GM12878 (cell line): ENCODE measurements at regions not wholly inside any gene's neighbourhood (a gene's known extent, or its start where the extent isn't known, plus 50 kb on each side); places are given as distances from the start of the nearest gene placed in this dataset.
"Not testable (repeated sequence)": the region's sequence is repeated elsewhere in the genome, so short reads cannot be mapped to it uniquely, and the experiment has no call there.

Source experiments
- ATAC-seq: fragments of 200-7000 bp; cut with Tn5 transposase; 3 replicates; pipeline ENCODE4 v1.9.1; 2020; ENCODE audit warnings: mild to moderate bottlenecking, moderate library complexity
- BruUV-seq: library from RNA; stranded (reverse); fragments of 400-500 nt; replicated peaks from 2 replicates; lab custom pipeline; 2021; lab: Mats Ljungman, UMichigan
- CTCF ChIA-PET: fragments of 300-600 bp; sonication (Branson Sonifier 250); formaldehyde crosslinking; extraction: SDS; loops from one replicate; lab custom pipeline; 2021; ENCODE audit warnings: inconsistent platforms; lab: Yijun Ruan, JAX
- POLR2A ChIA-PET: fragments of 350-600 bp; formaldehyde crosslinking; extraction: SDS; loops from one replicate; lab custom pipeline; 2021; ENCODE audit warnings: inconsistent platforms; lab: Charles Lee
- RAD21 ChIA-PET: fragments of 300-600 bp; sonication (Branson Sonifier 250); formaldehyde crosslinking; loops from one replicate; lab custom pipeline; 2023; ENCODE audit warnings: antibody characterized with exemption; ENCODE audit not compliant: unreplicated experiment; lab: Charles Lee
- SMC1A ChIA-PET: fragments of 300-600 bp; sonication (Branson Sonifier 250); formaldehyde crosslinking; loops from one replicate; lab custom pipeline; 2023; ENCODE audit not compliant: unreplicated experiment, uncharacterized antibody; lab: Charles Lee
- DNase-seq: peaks from one replicate; pipeline ENCODE4 v3.0.0-alpha.2; 2011; ENCODE audit warnings: low read depth, low spot score
- FAIRE-seq: peaks from 3 replicates; lab custom pipeline; 2011; peaks lifted over from hg19 to GRCh38; lab: Jason Lieb, UNC
- H2AFZ ChIP-seq: 2 replicates; pipeline ENCODE4 v1.6.0; 2011; ENCODE audit warnings: low read depth, low read length, control low read depth; ENCODE audit not compliant: control insufficient read depth
- H3K27ac ChIP-seq: 2 replicates; pipeline ENCODE4 v1.5.1; 2011; ENCODE audit warnings: control low read depth; ENCODE audit not compliant: control insufficient read depth, insufficient read depth
- H3K27me3 ChIP-seq, 2 experiments: replicated peaks in 1 of 2; 2 replicates each; pipeline versions ENCODE4 v1.6.0 to v1.6.1; 2011; ENCODE audit warnings: low read length in 1 of 2; ENCODE audit not compliant: control insufficient read depth in 2 of 2, insufficient read depth in 2 of 2
- H3K36me3 ChIP-seq, 2 experiments: 2 replicates each; pipeline ENCODE4 v1.5.1; 2011; ENCODE audit warnings: low read length in 1 of 2; ENCODE audit not compliant: control insufficient read depth in 2 of 2, insufficient read depth in 2 of 2
- H3K4me1 ChIP-seq: 2 replicates; pipeline ENCODE4 v1.6.1; 2011; ENCODE audit warnings: mild to moderate bottlenecking, low read length, moderate library complexity, mixed read lengths; ENCODE audit not compliant: control insufficient read depth, insufficient read depth
- H3K4me2 ChIP-seq: 2 replicates; pipeline ENCODE4 v1.6.0; 2011; ENCODE audit warnings: control low read depth; ENCODE audit not compliant: control insufficient read depth, insufficient read depth
- H3K4me3 ChIP-seq: fragments of 200-600 bp; sonication (generic); 2 replicates; pipeline ENCODE4 v1.5.1; 2016
- H3K79me2 ChIP-seq: 2 replicates; pipeline ENCODE4 v1.6.0; 2011; ENCODE audit warnings: low read length; ENCODE audit not compliant: control insufficient read depth, insufficient read depth
- H3K9ac ChIP-seq: 2 replicates; pipeline ENCODE4 v1.8.0; 2011; ENCODE audit warnings: low read length, control low read depth, mixed read lengths; ENCODE audit not compliant: control insufficient read depth, insufficient read depth
- H3K9me3 ChIP-seq: replicated peaks from 3 replicates; pipeline ENCODE4 v1.5.1; 2011; ENCODE audit warnings: mild to moderate bottlenecking, low read length; ENCODE audit not compliant: control insufficient read depth, insufficient read depth
- H4K20me1 ChIP-seq: 2 replicates; pipeline ENCODE4 v1.6.0; 2011; ENCODE audit not compliant: control insufficient read depth, insufficient read depth
- BHLHE40 ChIP-seq, 2 experiments: fragments of 450-650 bp in 1 of 2; IDR thresholded peaks; 2 replicates each; pipeline ENCODE4 v1.6.1; 2011 to 2017; ENCODE audit warnings: low read depth in 2 of 2, borderline replicate concordance in 1 of 2, improper control_type of control experiment in 1 of 2, low read length in 1 of 2, mild to moderate bottlenecking in 1 of 2
- CBX3 ChIP-seq: fragments of 200-600 bp; sonication (generic); IDR thresholded peaks from 2 replicates; pipeline ENCODE4 v1.6.1; 2016; ENCODE audit warnings: low read depth, borderline replicate concordance
- GABPA ChIP-seq: IDR thresholded peaks from 2 replicates; pipeline ENCODE4 v1.6.1; 2014; ENCODE audit warnings: antibody characterized with exemption, low read depth, mild to moderate bottlenecking, inconsistent platforms
- JUNB ChIP-seq: IDR thresholded peaks from 2 replicates; pipeline ENCODE4 v1.6.1; 2016; ENCODE audit warnings: antibody characterized with exemption, mild to moderate bottlenecking
- MEF2B ChIP-seq: fragments of 450-650 bp; IDR thresholded peaks from 2 replicates; pipeline ENCODE4 v1.6.1; 2018; ENCODE audit warnings: mild to moderate bottlenecking, moderate library complexity; ENCODE audit not compliant: partially characterized antibody, poor library complexity, severe bottlenecking
- MTA2 ChIP-seq: fragments of 450-650 bp; IDR thresholded peaks from 2 replicates; pipeline ENCODE4 v1.6.1; 2016; ENCODE audit warnings: low read depth, mild to moderate bottlenecking, moderate library complexity
- NFXL1 ChIP-seq: fragments of 450-650 bp; IDR thresholded peaks from 2 replicates; pipeline ENCODE4 v1.6.1; 2017; ENCODE audit warnings: antibody characterized with exemption, mild to moderate bottlenecking, borderline replicate concordance
- NFYB ChIP-seq: IDR thresholded peaks from 2 replicates; pipeline ENCODE4 v1.6.1; 2011; ENCODE audit warnings: low read depth, mild to moderate bottlenecking, low read length, improper control_type of control experiment, moderate library complexity; ENCODE audit not compliant: insufficient read depth
- POU2F2 ChIP-seq: IDR thresholded peaks from 3 replicates; pipeline ENCODE4 v1.6.1; 2011; ENCODE audit warnings: low read depth, mild to moderate bottlenecking, low read length, borderline replicate concordance
- RAD21 ChIP-seq: IDR thresholded peaks from 2 replicates; pipeline ENCODE4 v1.6.1; 2011; ENCODE audit warnings: mild to moderate bottlenecking, low read depth, low read length, moderate library complexity; ENCODE audit not compliant: insufficient read depth
- RELA ChIP-seq: fragments of 450-650 bp; IDR thresholded peaks from 2 replicates; pipeline ENCODE4 v1.8.0; 2014; ENCODE audit warnings: borderline replicate concordance; ENCODE audit not compliant: partially characterized antibody
- TCF12 ChIP-seq: IDR thresholded peaks from 2 replicates; pipeline ENCODE4 v1.6.1; 2011; ENCODE audit warnings: low read depth, mild to moderate bottlenecking, low read length
- WGBS: methylation state at CpG from one replicate; pipeline ENCODE4 v1.1.6; 2016; ENCODE audit warnings: low lambda C conversion rate; ENCODE audit not compliant: insufficient replicate concordance, insufficient coverage; ENCODE audit errors: missing lambda C conversion rate; 5-methylcytosine and 5-hydroxymethylcytosine counted together
- in situ Hi-C: fragments of 300-500 bp; cut with MboI; formaldehyde crosslinking; loops from 9 replicates; pipeline ENCODE4 v1.14.3; 2018; ENCODE audit warnings: mixed read lengths
- intact Hi-C: fragments of 100-400 bp; cut with micrococcal nuclease; formaldehyde crosslinking; loops from one replicate; pipeline ENCODE4 v1.14.2; 2022; ENCODE audit not compliant: unreplicated experiment
- TF ChIP-seq, protein P1 (sequence below): fragments of 450-650 bp; formaldehyde crosslinking; IDR thresholded peaks from 2 replicates; pipeline ENCODE4 v1.4.0; 2022; ENCODE audit warnings: mild to moderate bottlenecking, moderate library complexity
- TF ChIP-seq, protein P2 (sequence below): IDR thresholded peaks from 2 replicates; pipeline ENCODE4 v1.6.1; 2011; ENCODE audit warnings: borderline replicate concordance, low read depth, mild to moderate bottlenecking, moderate library complexity, low read length; ENCODE audit not compliant: insufficient read depth, poor library complexity, severe bottlenecking

DNA sequence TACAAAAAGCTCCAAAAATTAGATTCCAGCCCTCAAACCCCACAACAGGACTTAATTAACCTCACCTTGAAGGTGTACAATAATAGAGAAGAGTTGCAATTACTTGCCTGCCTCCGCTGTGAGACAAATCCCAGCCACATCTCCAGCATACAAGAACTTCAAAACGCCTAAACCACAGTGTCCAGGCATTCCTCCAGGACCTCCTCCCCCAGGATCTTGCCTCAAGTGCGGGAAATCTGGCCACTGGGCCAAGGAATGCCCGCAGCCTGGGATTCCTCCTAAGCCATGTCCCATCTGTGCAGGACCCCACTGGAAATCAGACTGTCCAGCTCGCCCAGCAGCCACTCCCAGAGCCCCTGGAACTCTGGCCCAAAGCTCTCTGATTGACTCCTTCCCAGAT lies 101.3 kb upstream of the CCNG1 start:
- H3K4me3 ChIP-seq, H3K27me3 ChIP-seq, FAIRE-seq, H3K4me1 ChIP-seq, RAD21 ChIA-PET, H2AFZ ChIP-seq, H3K9ac ChIP-seq, ATAC-seq, H3K9me3 ChIP-seq, DNase-seq, H4K20me1 ChIP-seq, POLR2A ChIA-PET, H3K27ac ChIP-seq, in situ Hi-C loops, H3K36me3 ChIP-seq, H3K79me2 ChIP-seq, intact Hi-C loops, CTCF ChIA-PET, H3K4me2 ChIP-seq, BruUV-seq: not testable (repeated sequence)
- WGBS = 18% methylated on average over 5 of the region's 5 CpGs
- SMC1A ChIA-PET = interaction anchor here (0.7 kb wide), 1 partner anchor 1860 kb away, joined by 3 read pairs; no protein-coding TSS in a partner anchor

DNA sequence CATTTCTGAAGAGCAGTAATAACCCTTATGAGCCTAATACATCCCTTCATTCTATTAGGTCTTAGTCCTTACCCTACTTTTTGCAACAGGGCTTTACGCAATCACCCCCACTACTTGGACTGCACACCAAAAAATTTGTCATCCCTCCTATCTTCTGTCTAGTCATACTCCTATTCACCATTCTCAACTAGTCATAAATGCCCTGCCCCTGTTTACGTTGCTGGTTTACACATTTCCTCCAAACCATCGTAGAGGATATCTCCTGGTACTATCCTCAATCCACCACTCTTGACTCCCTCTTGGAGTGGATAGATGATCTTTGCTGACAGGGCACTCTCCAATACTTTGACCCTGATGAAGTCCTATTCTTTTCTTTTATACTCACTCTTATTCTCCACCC lies 98.2 kb upstream of the CCNG1 start:
- no peaks in the 10 kb centered on the region for H3K36me3 ChIP-seq
- SMC1A ChIA-PET = no interaction called here
- no peak overlapping the region for H3K4me3 ChIP-seq
- POLR2A ChIA-PET = no interaction called here
- in situ Hi-C loops = no loop called here
- intact Hi-C loops = no loop called here
- H3K27ac ChIP-seq = no peak overlapping the region
- no peak overlapping the region for H3K9ac ChIP-seq
- no peak for DNase-seq
- no peak overlapping the region for H2AFZ ChIP-seq
- H3K9me3 ChIP-seq = no peaks in the 10 kb centered on the region
- H3K79me2 ChIP-seq = no peaks in the 10 kb centered on the region
- no peak for ATAC-seq
- no peaks in the 10 kb centered on the region for H3K27me3 ChIP-seq
- CTCF ChIA-PET = no interaction called here
- no peak for FAIRE-seq
- BruUV-seq = no TSS peak
- no peaks in the 10 kb centered on the region for H3K4me1 ChIP-seq
- H4K20me1 ChIP-seq = no peaks in the 10 kb centered on the region
- no peak overlapping the region for H3K4me2 ChIP-seq
- 61% methylated on average over 3 of the region's 3 CpGs for WGBS
- RAD21 ChIA-PET = no interaction called here
- TF ChIP-seq MTA2 (no peak), NFXL1 (no peak), MEF2B (no peak), CBX3 (no peak), BHLHE40 (IDR thresholded peaks at IDR 0.05; ENCODE audit: borderline replicate concordance in 1 of 2, low read depth in 2 of 2, low read length in 1 of 2) (no peak), GABPA (no peak), JUNB (no peak), TCF12 (no peak), POU2F2 (no peak), NFYB (no peak), RAD21 (no peak), RELA (no peak)
- TF ChIP-seq, protein P1, sequence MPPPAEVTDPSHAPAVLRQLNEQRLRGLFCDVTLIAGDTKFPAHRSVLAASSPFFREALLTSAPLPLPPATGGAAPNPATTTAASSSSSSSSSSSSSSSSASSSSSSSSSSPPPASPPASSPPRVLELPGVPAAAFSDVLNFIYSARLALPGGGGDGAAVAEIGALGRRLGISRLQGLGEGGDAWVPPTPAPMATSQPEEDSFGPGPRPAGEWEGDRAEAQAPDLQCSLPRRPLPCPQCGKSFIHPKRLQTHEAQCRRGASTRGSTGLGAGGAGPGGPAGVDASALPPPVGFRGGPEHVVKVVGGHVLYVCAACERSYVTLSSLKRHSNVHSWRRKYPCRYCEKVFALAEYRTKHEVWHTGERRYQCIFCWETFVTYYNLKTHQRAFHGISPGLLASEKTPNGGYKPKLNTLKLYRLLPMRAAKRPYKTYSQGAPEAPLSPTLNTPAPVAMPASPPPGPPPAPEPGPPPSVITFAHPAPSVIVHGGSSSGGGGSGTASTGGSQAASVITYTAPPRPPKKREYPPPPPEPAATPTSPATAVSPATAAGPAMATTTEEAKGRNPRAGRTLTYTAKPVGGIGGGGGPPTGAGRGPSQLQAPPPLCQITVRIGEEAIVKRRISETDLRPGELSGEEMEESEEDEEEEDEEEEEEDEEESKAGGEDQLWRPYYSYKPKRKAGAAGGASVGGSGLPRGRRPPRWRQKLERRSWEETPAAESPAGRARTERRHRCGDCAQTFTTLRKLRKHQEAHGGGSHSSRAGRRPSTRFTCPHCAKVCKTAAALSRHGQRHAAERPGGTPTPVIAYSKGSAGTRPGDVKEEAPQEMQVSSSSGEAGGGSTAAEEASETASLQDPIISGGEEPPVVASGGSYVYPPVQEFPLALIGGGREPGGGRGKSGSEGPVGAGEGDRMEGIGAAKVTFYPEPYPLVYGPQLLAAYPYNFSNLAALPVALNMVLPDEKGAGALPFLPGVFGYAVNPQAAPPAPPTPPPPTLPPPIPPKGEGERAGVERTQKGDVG = no peak
- TF ChIP-seq, protein P2, sequence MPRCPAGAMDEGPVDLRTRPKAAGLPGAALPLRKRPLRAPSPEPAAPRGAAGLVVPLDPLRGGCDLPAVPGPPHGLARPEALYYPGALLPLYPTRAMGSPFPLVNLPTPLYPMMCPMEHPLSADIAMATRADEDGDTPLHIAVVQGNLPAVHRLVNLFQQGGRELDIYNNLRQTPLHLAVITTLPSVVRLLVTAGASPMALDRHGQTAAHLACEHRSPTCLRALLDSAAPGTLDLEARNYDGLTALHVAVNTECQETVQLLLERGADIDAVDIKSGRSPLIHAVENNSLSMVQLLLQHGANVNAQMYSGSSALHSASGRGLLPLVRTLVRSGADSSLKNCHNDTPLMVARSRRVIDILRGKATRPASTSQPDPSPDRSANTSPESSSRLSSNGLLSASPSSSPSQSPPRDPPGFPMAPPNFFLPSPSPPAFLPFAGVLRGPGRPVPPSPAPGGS = no peak
